Right cardiac atrium (tissue), 5 donors: ENCODE measurements at regions not wholly inside any gene's neighbourhood (a gene's known extent, or its start where the extent isn't known, plus 50 kb on each side); places are given as distances from the start of the nearest gene placed in this dataset.

Source experiments
- ATAC-seq, 2 donors: fragments of 200-7000 bp; cut with Tn5 transposase; one replicate each; pipeline versions ENCODE4 v1.8.0 to v1.9.1; 2020; ENCODE audit warnings: moderate library complexity in 2 of 2, mild to moderate bottlenecking in 1 of 2
- DNase-seq, 3 donors: peaks; one replicate each; pipeline ENCODE4 v3.0.0-alpha.2; 2020
- H3K27ac ChIP-seq: one replicate; pipeline ENCODE4 v1.5.1; 2013; ENCODE audit warnings: mild to moderate bottlenecking, low read length, control low read depth, moderate library complexity
- H3K27me3 ChIP-seq: one replicate; pipeline ENCODE4 v1.6.1; 2013; ENCODE audit not compliant: control insufficient read depth, insufficient read depth
- H3K4me1 ChIP-seq: one replicate; pipeline ENCODE4 v1.6.1; 2013; ENCODE audit warnings: low read length; ENCODE audit not compliant: control insufficient read depth, insufficient read depth
- H3K4me3 ChIP-seq: one replicate; pipeline ENCODE4 v1.5.1; 2013; ENCODE audit warnings: low read length, control low read depth
- H3K9me3 ChIP-seq: one replicate; pipeline ENCODE4 v1.6.1; 2013; ENCODE audit warnings: low read length; ENCODE audit not compliant: control insufficient read depth
- WGBS: extraction: QIAGEN DNeasy Blood & Tissue Kit; methylation state at CpG from one replicate; pipeline ENCODE4 v1.1.7; 2013; 5-methylcytosine and 5-hydroxymethylcytosine counted together
- intact Hi-C, 4 donors: fragments of 100-400 bp; cut with DNase I; formaldehyde crosslinking; loops; one replicate each; pipeline versions ENCODE4 v1.11.0 to v1.14.0; 2022 to 2023
- donor health status: healthy with polysubstance abuse.
- donor health status: DM: no; HTN: yes; CAD: no.
- donor health status: DM: no; HTN: no; CAD: no.
- donor health status: DM: no; HTN: yes; CAD: no; lungs with severe emphysema.
- donor health status: DM: yes; HTN: yes; CAD: no.

GRCh38 chr9:27888661-27889295 lies 315.5 kb upstream of the C9orf72 start:
- intact Hi-C loops: no loop called here
- ATAC-seq: no peak
- no peak overlapping the region for H3K27ac ChIP-seq
- no peaks in the 10 kb centered on the region for H3K27me3 ChIP-seq
- peak in 2 of 3 donors; percentile 33 to 40 for DNase-seq
- no peak overlapping the region for H3K4me3 ChIP-seq
- H3K4me1 ChIP-seq: no peaks in the 10 kb centered on the region
- no peaks in the 10 kb centered on the region for H3K9me3 ChIP-seq
- WGBS: 88% methylated on average over 2 of the region's 2 CpGs

GRCh38 chr9:27924502-27924901 lies 351.2 kb upstream of the C9orf72 start:
- ATAC-seq (no peak), DNase-seq (no peak)
- Histone ChIP-seq H3K4me1 (no peaks in the 10 kb centered on the region), H3K27me3 (no peaks in the 10 kb centered on the region), H3K27ac (no peak overlapping the region), H3K4me3 (no peak overlapping the region), H3K9me3 (no peaks in the 10 kb centered on the region)
- 53% methylated on average over 1 of the region's 1 CpG for WGBS
- intact Hi-C loops: no loop called here

GRCh38 chr9:27925815-27926214 lies 352.5 kb upstream of the C9orf72 start:
- Histone ChIP-seq H3K27ac (no peak overlapping the region), H3K4me3 (no peak overlapping the region), H3K9me3 (no peaks in the 10 kb centered on the region), H3K27me3 (no peaks in the 10 kb centered on the region), H3K4me1 (no peaks in the 10 kb centered on the region)
- ATAC-seq: no peak
- 78% methylated on average over 4 of the region's 4 CpGs for WGBS
- no peak for DNase-seq
- intact Hi-C loops: no loop called here

GRCh38 chr9:27929841-27930240 lies 356.6 kb upstream of the C9orf72 start:
- no peak overlapping the region for H3K27ac ChIP-seq
- no peak for ATAC-seq
- 43% methylated on average over 2 of the region's 2 CpGs for WGBS
- no peak overlapping the region for H3K4me3 ChIP-seq
- no peaks in the 10 kb centered on the region for H3K9me3 ChIP-seq
- H3K4me1 ChIP-seq: no peaks in the 10 kb centered on the region
- H3K27me3 ChIP-seq: no peaks in the 10 kb centered on the region
- intact Hi-C loops: no loop called here
- no peak for DNase-seq

- intact Hi-C loops: no loop called here
- ATAC-seq (no peak), DNase-seq (no peak)
- no peaks in the 10 kb centered on the region for H3K4me1 ChIP-seq
- H3K27me3 ChIP-seq: no peaks in the 10 kb centered on the region
- 67% methylated on average over 6 of the region's 6 CpGs for WGBS
- no peak overlapping the region for H3K27ac ChIP-seq
- no peaks in the 10 kb centered on the region for H3K9me3 ChIP-seq
- no peak overlapping the region for H3K4me3 ChIP-seq
These were observed 360.1 kb upstream of the C9orf72 start for GRCh38 chr9:27933210-27934025.

GRCh38 chr9:27934471-27934870 lies 361.2 kb upstream of the C9orf72 start:
- no peak for DNase-seq
- no peak for ATAC-seq
- Histone ChIP-seq H3K4me1 (no peaks in the 10 kb centered on the region), H3K4me3 (no peak overlapping the region), H3K27ac (no peak overlapping the region), H3K9me3 (no peaks in the 10 kb centered on the region), H3K27me3 (no peaks in the 10 kb centered on the region)
- intact Hi-C loops: no loop called here
- WGBS: 53% methylated on average over 5 of the region's 5 CpGs

- Histone ChIP-seq H3K4me1 (no peaks in the 10 kb centered on the region), H3K9me3 (no peaks in the 10 kb centered on the region), H3K27me3 (no peaks in the 10 kb centered on the region), H3K27ac (no peak overlapping the region), H3K4me3 (no peak overlapping the region)
- no peak for DNase-seq
- 85% methylated on average over 2 of the region's 2 CpGs for WGBS
- intact Hi-C loops: no loop called here
- ATAC-seq: no peak
These were observed 365.9 kb upstream of the C9orf72 start for GRCh38 chr9:27939186-27939585.

- Histone ChIP-seq H3K4me3 (no peak overlapping the region), H3K27me3 (no peaks in the 10 kb centered on the region), H3K27ac (no peak overlapping the region), H3K9me3 (no peaks in the 10 kb centered on the region), H3K4me1 (no peaks in the 10 kb centered on the region)
- DNase-seq: no peak
- ATAC-seq: no peak
- 77% methylated on average over 3 of the region's 3 CpGs for WGBS
- intact Hi-C loops: no loop called here
These were observed 367.3 kb upstream of the C9orf72 start for GRCh38 chr9:27940535-27940934.

- no peaks in the 10 kb centered on the region for H3K9me3 ChIP-seq
- H3K27ac ChIP-seq: no peak overlapping the region
- DNase-seq (no peak), ATAC-seq (no peak)
- H3K27me3 ChIP-seq: no peaks in the 10 kb centered on the region
- intact Hi-C loops: no loop called here
- no peak overlapping the region for H3K4me3 ChIP-seq
- no peaks in the 10 kb centered on the region for H3K4me1 ChIP-seq
- 66% methylated on average over 1 of the region's 1 CpG for WGBS
These were observed 370.2 kb upstream of the C9orf72 start for GRCh38 chr9:27943501-27943900.

- 38% methylated on average over 1 of the region's 1 CpG for WGBS
- DNase-seq (no peak), ATAC-seq (no peak)
- Histone ChIP-seq H3K9me3 (no peaks in the 10 kb centered on the region), H3K4me3 (no peak overlapping the region), H3K27me3 (no peaks in the 10 kb centered on the region), H3K27ac (no peak overlapping the region), H3K4me1 (no peaks in the 10 kb centered on the region)
- intact Hi-C loops: no loop called here
These were observed 372.1 kb upstream of the C9orf72 start for GRCh38 chr9:27945386-27945785.

GRCh38 chr9:27950382-27950781 lies 377.1 kb upstream of the C9orf72 start:
- no peaks in the 10 kb centered on the region for H3K4me1 ChIP-seq
- 85% methylated on average over 8 of the region's 8 CpGs for WGBS
- H3K27ac ChIP-seq: no peak overlapping the region
- no peaks in the 10 kb centered on the region for H3K27me3 ChIP-seq
- ATAC-seq (no peak), DNase-seq (no peak)
- no peaks in the 10 kb centered on the region for H3K9me3 ChIP-seq
- intact Hi-C loops: no loop called here
- no peak overlapping the region for H3K4me3 ChIP-seq
